WTC11 (cell line): ENCODE measurements at regions not wholly inside any gene's neighbourhood (a gene's known extent, or its start where the extent isn't known, plus 50 kb on each side); places are given as distances from the start of the nearest gene placed in this dataset.

Experiments used
- ATAC-seq: fragments of 200-7000 bp; cut with Tn5 transposase; 2 replicates; pipeline ENCODE4 v1.10.0; 2021; ENCODE audit warnings: mild to moderate bottlenecking, moderate library complexity
- CTCF ChIA-PET: fragments of 300-600 bp; sonication (Branson Sonifier 250); formaldehyde crosslinking; loops from one replicate; lab custom pipeline; 2021; ENCODE audit warnings: antibody characterized with exemption; lab: Charles Lee
- POLR2A ChIA-PET: fragments of 350-600 bp; sonication (Branson Sonifier 250); formaldehyde crosslinking; loops from one replicate; lab custom pipeline; 2021; ENCODE audit warnings: antibody characterized with exemption; lab: Charles Lee
- DNase-seq: peaks from one replicate; pipeline ENCODE4 v3.0.0; 2021; ENCODE audit warnings: low spot score
- H3K27ac Mint-ChIP-seq: 2 replicates; pipeline ENCODE4 v1.8.0; 2021; ENCODE audit warnings: mixed read lengths
- H3K27me3 Mint-ChIP-seq: 2 replicates; pipeline ENCODE4 v1.8.0; 2021; ENCODE audit warnings: low read depth, mild to moderate bottlenecking, moderate library complexity, mixed read lengths
- H3K36me3 Mint-ChIP-seq: 2 replicates; pipeline ENCODE4 v1.8.0; 2021; ENCODE audit warnings: mixed read lengths
- H3K4me1 Mint-ChIP-seq: 2 replicates; pipeline ENCODE4 v1.8.0; 2022; ENCODE audit warnings: mixed read lengths
- H3K4me3 Mint-ChIP-seq: 2 replicates; pipeline ENCODE4 v1.8.0; 2021; ENCODE audit warnings: mild to moderate bottlenecking, moderate library complexity, mixed read lengths
- H3K9me3 Mint-ChIP-seq: 2 replicates; pipeline ENCODE4 v1.8.0; 2021; ENCODE audit warnings: mixed read lengths
- AR ChIP-seq: fragments of 250-450 bp; sonication (Bioruptor Pico); IDR thresholded peaks from 2 replicates; pipeline ENCODE4 v1.9.0; 2021; ENCODE audit warnings: mild to moderate bottlenecking
- CREB1 ChIP-seq: sonication (generic); formaldehyde crosslinking; IDR thresholded peaks from 2 replicates; pipeline ENCODE4 v1.8.0; 2023; ENCODE audit warnings: mild to moderate bottlenecking, missing genetic modification reagents
- ELF4 ChIP-seq: sonication (generic); formaldehyde crosslinking; IDR thresholded peaks from 2 replicates; pipeline ENCODE4 v1.8.1; 2022; ENCODE audit warnings: low read depth, mild to moderate bottlenecking, moderate library complexity, missing genetic modification reagents
- FOXJ3 ChIP-seq: sonication (generic); formaldehyde crosslinking; IDR thresholded peaks from 2 replicates; pipeline ENCODE4 v1.9.0; 2021; ENCODE audit warnings: missing genetic modification reagents, mild to moderate bottlenecking, borderline replicate concordance
- FOXP1 ChIP-seq: sonication (generic); formaldehyde crosslinking; IDR thresholded peaks from 2 replicates; pipeline ENCODE4 v1.8.0; 2022; ENCODE audit warnings: missing genetic modification reagents, mild to moderate bottlenecking, moderate library complexity, borderline replicate concordance
- FOXP4 ChIP-seq: sonication (generic); formaldehyde crosslinking; IDR thresholded peaks from 2 replicates; pipeline ENCODE4 v1.8.0; 2022; ENCODE audit warnings: mild to moderate bottlenecking, missing genetic modification reagents
- GRHL2 ChIP-seq: fragments of 250-450 bp; sonication (Bioruptor Pico); IDR thresholded peaks from 2 replicates; pipeline ENCODE4 v1.8.0; 2022; ENCODE audit warnings: mild to moderate bottlenecking, moderate library complexity; ENCODE audit not compliant: insufficient replicate concordance, severe bottlenecking
- GTF2I ChIP-seq: fragments of 250-450 bp; sonication (Bioruptor Pico); conservative IDR thresholded peaks from 2 replicates; pipeline ENCODE4 v1.4.0; 2021; ENCODE audit warnings: mild to moderate bottlenecking
- IRF2 ChIP-seq: sonication (generic); formaldehyde crosslinking; IDR thresholded peaks from 2 replicates; pipeline ENCODE4 v1.8.0; 2022; ENCODE audit warnings: low read depth, missing genetic modification reagents, borderline replicate concordance
- MAX ChIP-seq: sonication (generic); formaldehyde crosslinking; IDR thresholded peaks from 2 replicates; pipeline ENCODE4 v1.8.0; 2022; ENCODE audit warnings: mild to moderate bottlenecking, missing genetic modification reagents
- NFE2L1 ChIP-seq: sonication (generic); formaldehyde crosslinking; IDR thresholded peaks from 2 replicates; pipeline ENCODE4 v1.8.1; 2023; ENCODE audit warnings: missing genetic modification reagents
- RELA ChIP-seq: sonication (generic); formaldehyde crosslinking; IDR thresholded peaks from 2 replicates; pipeline ENCODE4 v1.8.1; 2022; ENCODE audit warnings: missing genetic modification reagents, mild to moderate bottlenecking, borderline replicate concordance
- SMAD4 ChIP-seq: sonication (generic); formaldehyde crosslinking; IDR thresholded peaks from 2 replicates; pipeline ENCODE4 v1.8.0; 2022; ENCODE audit warnings: mild to moderate bottlenecking, missing genetic modification reagents
- TEAD4 ChIP-seq: sonication (generic); formaldehyde crosslinking; IDR thresholded peaks from 2 replicates; pipeline ENCODE4 v1.8.0; 2022; ENCODE audit warnings: mild to moderate bottlenecking, missing genetic modification reagents
- TP53 ChIP-seq: sonication (generic); formaldehyde crosslinking; IDR thresholded peaks from 2 replicates; pipeline ENCODE4 v1.8.1; 2023; ENCODE audit warnings: mild to moderate bottlenecking, missing genetic modification reagents
- ZNF138 ChIP-seq: sonication (generic); formaldehyde crosslinking; conservative IDR thresholded peaks from 2 replicates; pipeline ENCODE4 v1.8.1; 2022; ENCODE audit warnings: mild to moderate bottlenecking, moderate library complexity, missing genetic modification reagents
- ZNF263 ChIP-seq: sonication (generic); formaldehyde crosslinking; IDR thresholded peaks from 2 replicates; pipeline ENCODE4 v1.8.1; 2022; ENCODE audit warnings: low read depth, mild to moderate bottlenecking, moderate library complexity, missing genetic modification reagents
- ZNF281 ChIP-seq: sonication (generic); formaldehyde crosslinking; IDR thresholded peaks from 2 replicates; pipeline ENCODE4 v1.8.0; 2023; ENCODE audit warnings: mild to moderate bottlenecking, missing genetic modification reagents
- ZNF317 ChIP-seq: sonication (generic); formaldehyde crosslinking; IDR thresholded peaks from 2 replicates; pipeline ENCODE4 v1.8.1; 2023; ENCODE audit warnings: low read depth, mild to moderate bottlenecking, moderate library complexity, missing genetic modification reagents, borderline replicate concordance
- ZNF396 ChIP-seq: fragments of 250-450 bp; sonication (Bioruptor Pico); IDR thresholded peaks from 2 replicates; pipeline ENCODE4 v1.8.0; 2021; ENCODE audit warnings: mild to moderate bottlenecking, moderate library complexity, borderline replicate concordance
- ZNF423 ChIP-seq: fragments of 250-450 bp; sonication (Bioruptor Pico); IDR thresholded peaks from 2 replicates; pipeline ENCODE4 v2.1.2; 2022; ENCODE audit warnings: mild to moderate bottlenecking, moderate library complexity
- ZNF671 ChIP-seq: fragments of 250-450 bp; sonication (Bioruptor Pico); IDR thresholded peaks from 2 replicates; pipeline ENCODE4 v1.8.0; 2021; ENCODE audit warnings: mild to moderate bottlenecking

- no peaks in the 10 kb centered on the region for H3K27me3 Mint-ChIP-seq
- ATAC-seq (no peak), DNase-seq (no peak)
- H3K36me3 Mint-ChIP-seq: 0 out of 2 replicates have a peak, but pooled peaks cover 5% of the 10 kb centered on the region
- 0 out of 2 replicates have a peak, but pooled peaks cover 10% of the 10 kb centered on the region for H3K4me1 Mint-ChIP-seq
- H3K9me3 Mint-ChIP-seq: peaks cover 25% of the 10 kb centered on the region
- POLR2A ChIA-PET: no interaction called here
- TF ChIP-seq ZNF281 (CRISPR knock-in tag): no peak
- no peak overlapping the region for H3K27ac Mint-ChIP-seq
- CTCF ChIA-PET: no interaction called here
- no peak overlapping the region for H3K4me3 Mint-ChIP-seq
These were observed 1858.7 kb upstream of the CELF4 start for GRCh38 chr18:39424261-39424660.

GRCh38 chr18:39421276-39421675, 1855.7 kb upstream of the CELF4 start:
- Mint-ChIP-seq H3K27me3 (no peaks in the 10 kb centered on the region), H3K36me3 (0 out of 2 replicates have a peak, but pooled peaks cover 5% of the 10 kb centered on the region), H3K27ac (no peak overlapping the region), H3K9me3 (peaks cover 19% of the 10 kb centered on the region), H3K4me1 (0 out of 2 replicates have a peak, but pooled peaks cover 10% of the 10 kb centered on the region), H3K4me3 (no peak overlapping the region)
- TF ChIP-seq ZNF263 (CRISPR knock-in tag) (no peak), TP53 (CRISPR knock-in tag) (no peak), ZNF138 (no peak), FOXJ3 (CRISPR knock-in tag) (no peak), IRF2 (CRISPR knock-in tag) (no peak), MAX (CRISPR knock-in tag) (no peak)
- ChIA-PET CTCF (no interaction called here), POLR2A (no interaction called here)
- no peak for ATAC-seq
- no peak for DNase-seq

GRCh38 chr18:39419315-39419714, 1853.7 kb upstream of the CELF4 start:
- CTCF ChIA-PET: no interaction called here
- Mint-ChIP-seq H3K36me3 (no peaks in the 10 kb centered on the region), H3K4me1 (0 out of 2 replicates have a peak, but pooled peaks cover 10% of the 10 kb centered on the region), H3K9me3 (peaks cover under 1% of the 10 kb centered on the region), H3K27ac (no peak overlapping the region), H3K27me3 (no peaks in the 10 kb centered on the region), H3K4me3 (no peak overlapping the region)
- no peak for TF ChIP-seq AR
- no peak for TF ChIP-seq ELF4 (CRISPR knock-in tag)
- no peak for TF ChIP-seq ZNF317 (CRISPR knock-in tag)
- TF ChIP-seq SMAD4 (CRISPR knock-in tag): no peak
- no peak for TF ChIP-seq TP53 (CRISPR knock-in tag)
- TF ChIP-seq ZNF396: no peak
- no peak for TF ChIP-seq GTF2I
- TF ChIP-seq FOXP4 (CRISPR knock-in tag): no peak
- no peak for TF ChIP-seq RELA
- no peak for TF ChIP-seq GRHL2
- TF ChIP-seq ZNF423 (CRISPR knock-in tag): no peak
- no peak for TF ChIP-seq IRF2 (CRISPR knock-in tag)
- TF ChIP-seq NFE2L1: no peak
- no peak for TF ChIP-seq FOXP1 (CRISPR knock-in tag)
- no peak for TF ChIP-seq ZNF671 (CRISPR knock-in tag)
- no peak for TF ChIP-seq CREB1 (CRISPR knock-in tag)
- TF ChIP-seq TEAD4: no peak
- TF ChIP-seq ZNF138: no peak
- POLR2A ChIA-PET: no interaction called here
- no peak for DNase-seq
- no peak for ATAC-seq
